Osteocyte (in vitro differentiated cells): ENCODE measurements at regions not wholly inside any gene's neighbourhood (a gene's known extent, or its start where the extent isn't known, plus 50 kb on each side); places are given as distances from the start of the nearest gene placed in this dataset.

ENCODE experiments used
- DNase-seq: peaks from one replicate; pipeline ENCODE4 v3.0.0; 2021; ENCODE audit warnings: mixed read lengths; ENCODE audit not compliant: unreplicated experiment; ENCODE audit errors: extremely low spot score
- H3K27ac Mint-ChIP-seq: one replicate; pipeline ENCODE4 v1.8.0; 2021; ENCODE audit warnings: mild to moderate bottlenecking, mixed read lengths; ENCODE audit not compliant: unreplicated experiment
- H3K27me3 Mint-ChIP-seq: one replicate; pipeline ENCODE4 v1.8.0; 2021; ENCODE audit warnings: mixed read lengths; ENCODE audit not compliant: unreplicated experiment
- H3K36me3 Mint-ChIP-seq: one replicate; pipeline ENCODE4 v1.8.0; 2021; ENCODE audit warnings: mixed read lengths; ENCODE audit not compliant: unreplicated experiment
- H3K4me1 Mint-ChIP-seq: one replicate; pipeline ENCODE4 v1.8.0; 2021; ENCODE audit warnings: mixed read lengths; ENCODE audit not compliant: unreplicated experiment
- H3K4me3 Mint-ChIP-seq: one replicate; pipeline ENCODE4 v1.8.0; 2021; ENCODE audit warnings: mild to moderate bottlenecking, moderate library complexity, mixed read lengths; ENCODE audit not compliant: unreplicated experiment
- H3K9me3 Mint-ChIP-seq: one replicate; pipeline ENCODE4 v1.8.0; 2021; ENCODE audit warnings: mixed read lengths; ENCODE audit not compliant: unreplicated experiment
- TF ChIP-seq, protein P1 (sequence below): fragments of 200-600 bp; sonication (generic); IDR thresholded peaks from 2 replicates; pipeline ENCODE4 v1.5.0; 2021; ENCODE audit warnings: antibody characterized with exemption, mild to moderate bottlenecking, moderate library complexity

DNA sequence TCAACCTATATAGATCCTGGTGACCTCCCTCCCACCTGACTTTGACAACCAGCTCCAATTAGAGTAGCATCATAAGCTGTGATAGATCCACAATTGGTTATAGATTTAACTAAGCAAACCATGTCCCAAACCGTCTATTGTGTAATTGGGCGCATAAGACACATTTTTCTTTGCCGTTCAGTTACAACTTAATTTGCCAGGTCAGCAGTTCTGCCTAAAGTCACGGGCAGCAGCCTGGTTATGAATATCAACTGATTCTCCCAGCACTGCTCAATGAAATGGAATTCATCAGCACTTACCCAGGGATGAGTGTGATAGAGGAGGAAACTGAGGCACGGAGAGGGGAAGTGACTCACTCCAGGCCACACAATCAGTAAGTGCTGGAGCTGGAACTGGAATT lies 73.4 kb downstream of the KLHDC7A start:
- H3K4me1 Mint-ChIP-seq = no peaks in the 10 kb centered on the region
- no peak overlapping the region for H3K4me3 Mint-ChIP-seq
- no peak overlapping the region for H3K27ac Mint-ChIP-seq
- no peak for DNase-seq
- H3K36me3 Mint-ChIP-seq = no peaks in the 10 kb centered on the region
- H3K27me3 Mint-ChIP-seq = peaks cover 29% of the 10 kb centered on the region
- TF ChIP-seq, protein P1, sequence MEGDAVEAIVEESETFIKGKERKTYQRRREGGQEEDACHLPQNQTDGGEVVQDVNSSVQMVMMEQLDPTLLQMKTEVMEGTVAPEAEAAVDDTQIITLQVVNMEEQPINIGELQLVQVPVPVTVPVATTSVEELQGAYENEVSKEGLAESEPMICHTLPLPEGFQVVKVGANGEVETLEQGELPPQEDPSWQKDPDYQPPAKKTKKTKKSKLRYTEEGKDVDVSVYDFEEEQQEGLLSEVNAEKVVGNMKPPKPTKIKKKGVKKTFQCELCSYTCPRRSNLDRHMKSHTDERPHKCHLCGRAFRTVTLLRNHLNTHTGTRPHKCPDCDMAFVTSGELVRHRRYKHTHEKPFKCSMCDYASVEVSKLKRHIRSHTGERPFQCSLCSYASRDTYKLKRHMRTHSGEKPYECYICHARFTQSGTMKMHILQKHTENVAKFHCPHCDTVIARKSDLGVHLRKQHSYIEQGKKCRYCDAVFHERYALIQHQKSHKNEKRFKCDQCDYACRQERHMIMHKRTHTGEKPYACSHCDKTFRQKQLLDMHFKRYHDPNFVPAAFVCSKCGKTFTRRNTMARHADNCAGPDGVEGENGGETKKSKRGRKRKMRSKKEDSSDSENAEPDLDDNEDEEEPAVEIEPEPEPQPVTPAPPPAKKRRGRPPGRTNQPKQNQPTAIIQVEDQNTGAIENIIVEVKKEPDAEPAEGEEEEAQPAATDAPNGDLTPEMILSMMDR = no peak
- H3K9me3 Mint-ChIP-seq = no peaks in the 10 kb centered on the region

DNA sequence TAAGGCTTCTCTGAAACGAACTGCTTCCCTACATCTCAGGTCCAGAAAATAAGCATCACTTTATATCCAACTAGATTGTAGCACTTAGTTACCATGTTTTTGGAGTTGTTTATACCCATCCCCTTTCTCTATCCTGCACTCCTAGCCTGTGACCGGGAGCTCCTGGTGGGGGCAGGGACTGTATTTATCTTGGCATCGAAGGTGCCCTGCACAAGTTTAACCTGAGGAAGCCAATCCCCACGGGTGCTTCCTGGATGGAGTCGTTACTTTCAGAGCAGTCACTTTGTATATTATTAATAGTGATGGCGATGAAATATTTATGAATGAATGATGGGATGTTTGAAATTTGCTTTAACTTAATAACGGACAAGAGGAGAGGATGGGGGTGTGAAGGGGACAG lies 73.9 kb downstream of the KLHDC7A start:
- H3K27me3 Mint-ChIP-seq = peaks cover 29% of the 10 kb centered on the region
- no peaks in the 10 kb centered on the region for H3K4me1 Mint-ChIP-seq
- no peak for DNase-seq
- TF ChIP-seq, protein P1 = no peak
- no peaks in the 10 kb centered on the region for H3K9me3 Mint-ChIP-seq
- no peak overlapping the region for H3K4me3 Mint-ChIP-seq
- no peaks in the 10 kb centered on the region for H3K36me3 Mint-ChIP-seq
- no peak overlapping the region for H3K27ac Mint-ChIP-seq

DNA sequence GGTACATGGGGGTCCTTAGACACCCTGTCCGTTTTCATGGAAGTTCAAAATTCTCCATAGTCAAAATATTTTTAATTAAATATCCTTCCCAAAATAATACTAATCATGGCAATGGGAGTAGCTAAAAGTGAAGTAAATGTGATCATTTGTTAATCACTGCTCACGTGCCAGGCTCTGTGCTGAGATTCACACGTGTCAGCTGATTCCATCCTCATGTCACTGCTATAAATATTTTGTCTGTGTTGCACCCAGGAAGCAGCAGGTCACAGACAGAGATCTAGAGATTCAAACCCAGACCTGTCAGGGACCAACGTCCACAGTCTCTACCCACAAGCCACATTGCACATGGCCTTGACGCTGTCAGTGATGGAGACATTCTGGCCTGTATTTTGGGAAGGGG lies 74.3 kb downstream of the KLHDC7A start:
- no peaks in the 10 kb centered on the region for H3K4me1 Mint-ChIP-seq
- H3K27me3 Mint-ChIP-seq = peaks cover 29% of the 10 kb centered on the region
- H3K9me3 Mint-ChIP-seq = no peaks in the 10 kb centered on the region
- TF ChIP-seq, protein P1 = no peak
- no peaks in the 10 kb centered on the region for H3K36me3 Mint-ChIP-seq
- H3K4me3 Mint-ChIP-seq = no peak overlapping the region
- no peak for DNase-seq
- no peak overlapping the region for H3K27ac Mint-ChIP-seq

DNA sequence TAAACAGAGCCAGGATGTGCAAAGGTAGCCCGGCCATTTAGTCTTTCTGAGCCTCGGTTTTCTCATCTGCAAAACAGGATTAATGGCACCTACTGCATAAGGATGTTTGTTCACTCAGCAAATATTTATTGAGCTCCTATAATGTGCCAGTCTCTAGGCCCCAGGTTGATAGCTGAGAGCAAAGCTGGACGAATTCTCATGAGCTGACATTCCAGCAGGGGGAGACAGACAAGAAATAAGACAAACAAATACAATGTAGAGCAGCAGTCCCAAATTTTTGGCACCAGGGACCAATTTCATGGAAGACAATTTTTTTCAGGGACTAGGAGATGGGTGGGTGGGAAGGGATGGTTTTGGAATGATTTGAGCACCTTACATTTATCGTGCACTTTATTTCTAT lies 74.3 kb upstream of the PAX7 start:
- TF ChIP-seq, protein P1 = peak; percentile 41
- H3K4me3 Mint-ChIP-seq = no peak overlapping the region
- no peak for DNase-seq
- H3K36me3 Mint-ChIP-seq = no peaks in the 10 kb centered on the region
- H3K4me1 Mint-ChIP-seq = no peaks in the 10 kb centered on the region
- peaks cover 37% of the 10 kb centered on the region for H3K27me3 Mint-ChIP-seq
- no peak overlapping the region for H3K27ac Mint-ChIP-seq
- H3K9me3 Mint-ChIP-seq = no peaks in the 10 kb centered on the region

DNA sequence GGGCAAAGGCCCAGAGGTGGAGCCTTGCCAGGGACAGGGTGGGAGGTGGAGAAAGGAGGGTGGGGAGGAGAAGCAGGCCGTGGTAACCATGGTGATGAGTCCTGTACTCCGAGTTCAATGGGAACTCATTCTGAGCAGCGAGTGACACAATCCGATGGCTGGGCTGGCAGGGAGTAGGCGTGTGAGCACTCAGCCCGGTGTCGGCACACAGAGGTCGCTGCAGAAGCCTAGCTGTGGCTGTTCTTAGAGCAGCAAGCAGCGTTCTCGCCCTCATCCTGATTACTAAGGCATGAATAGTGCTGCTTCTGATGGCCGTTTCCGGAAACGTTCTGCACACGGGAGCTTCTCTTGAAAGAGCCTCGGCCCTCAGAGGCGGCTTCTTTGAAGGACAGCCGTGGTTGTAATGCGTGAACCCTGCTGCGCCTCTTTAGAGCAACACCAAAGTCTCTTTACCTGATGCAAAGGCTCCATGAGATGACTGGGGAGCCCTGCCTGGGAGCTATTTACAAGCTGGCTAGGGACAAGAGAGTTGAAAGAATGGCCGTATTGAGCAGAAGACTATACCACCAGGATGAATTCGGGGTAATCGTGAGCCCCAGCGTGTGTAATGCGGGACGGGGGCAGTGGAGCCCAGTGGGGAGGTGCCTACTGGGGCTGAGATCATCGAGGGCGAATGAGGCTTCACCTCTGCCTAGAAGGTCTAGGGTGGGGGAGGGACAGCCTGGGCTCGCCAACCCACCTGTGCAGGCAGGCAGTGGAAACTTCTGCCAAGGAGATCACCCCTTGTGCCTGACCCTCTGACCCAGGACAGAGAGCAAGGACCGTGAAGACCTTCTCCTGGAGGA lies 72.8 kb upstream of the PAX7 start:
- Mint-ChIP-seq H3K4me3 (no peak overlapping the region), H3K4me1 (no peaks in the 10 kb centered on the region), H3K9me3 (no peaks in the 10 kb centered on the region), H3K36me3 (no peaks in the 10 kb centered on the region), H3K27ac (no peak overlapping the region), H3K27me3 (peaks cover 40% of the 10 kb centered on the region)
- TF ChIP-seq, protein P1 = no peak
- no peak for DNase-seq
